MM.1S (cell line): ENCODE measurements at regions not wholly inside any gene's neighbourhood (a gene's known extent, or its start where the extent isn't known, plus 50 kb on each side); places are given as distances from the start of the nearest gene placed in this dataset.

Experiments used
- DNase-seq: peaks from one replicate; pipeline ENCODE4 v3.0.0-alpha.2; 2015
- H2AFZ ChIP-seq: fragments of 300-600 bp; sonication (generic); 2 replicates; pipeline ENCODE4 v1.6.0; 2016; ENCODE audit warnings: antibody characterized with exemption, low read length
- H3F3A ChIP-seq: fragments of 300-600 bp; sonication (generic); 2 replicates; pipeline ENCODE4 v1.6.1; 2016; ENCODE audit warnings: mild to moderate bottlenecking, antibody characterized with exemption, low read length, moderate library complexity, mixed read lengths; ENCODE audit not compliant: insufficient read depth
- H3K27ac ChIP-seq: fragments of 300-600 bp; sonication (generic); 2 replicates; pipeline ENCODE4 v1.5.1; 2016; ENCODE audit warnings: mild to moderate bottlenecking, low read length
- H3K27me3 ChIP-seq: fragments of 300-600 bp; sonication (generic); replicated peaks from 2 replicates; pipeline ENCODE4 v1.6.0; 2016; ENCODE audit warnings: low read length; ENCODE audit not compliant: insufficient read depth
- H3K36me3 ChIP-seq: fragments of 300-600 bp; sonication (generic); replicated peaks from 2 replicates; pipeline ENCODE4 v1.6.1; 2016; ENCODE audit warnings: mild to moderate bottlenecking, low read length, mixed read lengths; ENCODE audit not compliant: insufficient read depth
- H3K4me1 ChIP-seq: fragments of 300-600 bp; sonication (generic); 2 replicates; pipeline ENCODE4 v1.6.1; 2016; ENCODE audit warnings: low read length, mixed read lengths
- H3K4me2 ChIP-seq: fragments of 300-600 bp; sonication (generic); 2 replicates; pipeline ENCODE4 v1.6.0; 2016; ENCODE audit warnings: low read depth, low read length
- H3K4me3 ChIP-seq: fragments of 300-600 bp; sonication (generic); 2 replicates; pipeline ENCODE4 v1.5.1; 2016; ENCODE audit warnings: low read length, mixed read lengths
- H3K79me2 ChIP-seq: fragments of 300-600 bp; sonication (generic); 2 replicates; pipeline ENCODE4 v1.6.1; 2016; ENCODE audit warnings: mixed run types, low read length, mixed read lengths
- H3K9ac ChIP-seq: fragments of 300-600 bp; sonication (generic); 2 replicates; pipeline ENCODE4 v1.6.1; 2016; ENCODE audit warnings: low read length, mixed read lengths
- H3K9me2 ChIP-seq: fragments of 300-600 bp; sonication (generic); replicated peaks from 2 replicates; pipeline ENCODE4 v1.6.1; 2016; ENCODE audit warnings: mild to moderate bottlenecking, low read length, mixed read lengths; ENCODE audit not compliant: insufficient read depth
- H3K9me3 ChIP-seq: fragments of 300-600 bp; sonication (generic); replicated peaks from 2 replicates; pipeline ENCODE4 v1.6.1; 2016; ENCODE audit warnings: mild to moderate bottlenecking, low read length, mixed read lengths; ENCODE audit not compliant: insufficient read depth
- H4K20me1 ChIP-seq: fragments of 300-600 bp; sonication (generic); 2 replicates; pipeline ENCODE4 v1.6.1; 2016; ENCODE audit warnings: mild to moderate bottlenecking, low read length, moderate library complexity, mixed read lengths; ENCODE audit not compliant: insufficient read depth
- CTCF ChIP-seq: fragments of 300-600 bp; sonication (generic); IDR thresholded peaks from 2 replicates; pipeline ENCODE4 v1.5.1; 2016; ENCODE audit warnings: antibody characterized with exemption, low read length, mixed read lengths
- EZH2 ChIP-seq: fragments of 300-600 bp; sonication (generic); optimal IDR thresholded peaks from 2 replicates; pipeline ENCODE3; 2017; ENCODE audit warnings: low read depth, mild to moderate bottlenecking, antibody characterized with exemption, low read length, mixed read lengths
- EZH2phosphoT487 ChIP-seq: fragments of 300-600 bp; sonication (generic); IDR thresholded peaks from 2 replicates; pipeline ENCODE4 v1.6.1; 2018; ENCODE audit warnings: antibody characterized with exemption, low read length

- Histone ChIP-seq H3K79me2 (no peaks in the 10 kb centered on the region), H3K27me3 (no peaks in the 10 kb centered on the region), H3K36me3 (no peaks in the 10 kb centered on the region), H4K20me1 (no peaks in the 10 kb centered on the region), H2AFZ (no peak overlapping the region), H3K4me1 (no peaks in the 10 kb centered on the region), H3F3A (no peaks in the 10 kb centered on the region), H3K4me3 (no peak overlapping the region), H3K9ac (no peak overlapping the region), H3K4me2 (no peak overlapping the region), H3K9me3 (no peaks in the 10 kb centered on the region), H3K27ac (no peak overlapping the region), H3K9me2 (no peaks in the 10 kb centered on the region)
- TF ChIP-seq EZH2 (no peak), EZH2phosphoT487 (no peak)
- no peak for DNase-seq
Measured at GRCh38 chr12:115461401-115461800, 777.4 kb upstream of the TBX3 start.

- no peaks in the 10 kb centered on the region for H3K9me2 ChIP-seq
- no peaks in the 10 kb centered on the region for H4K20me1 ChIP-seq
- H3K79me2 ChIP-seq = no peaks in the 10 kb centered on the region
Measured at GRCh38 chr12:115457798-115458197, 773.8 kb upstream of the TBX3 start.

GRCh38 chr12:115456946-115457689, 773.1 kb upstream of the TBX3 start:
- no peak for TF ChIP-seq EZH2phosphoT487
- no peak for TF ChIP-seq EZH2
- no peak for TF ChIP-seq CTCF
- Histone ChIP-seq H3K9me3 (no peaks in the 10 kb centered on the region), H3K4me3 (no peak overlapping the region), H3K27ac (no peak overlapping the region), H4K20me1 (no peaks in the 10 kb centered on the region), H3K9ac (no peak overlapping the region), H3K79me2 (no peaks in the 10 kb centered on the region), H3K4me1 (no peaks in the 10 kb centered on the region), H3K4me2 (no peak overlapping the region), H3K27me3 (no peaks in the 10 kb centered on the region), H3K9me2 (no peaks in the 10 kb centered on the region), H3F3A (no peaks in the 10 kb centered on the region), H2AFZ (no peak overlapping the region), H3K36me3 (no peaks in the 10 kb centered on the region)
- DNase-seq = no peak

More at GRCh38 chr12:115457798-115458197, 773.8 kb upstream of the TBX3 start:
- TF ChIP-seq EZH2phosphoT487 (no peak), CTCF (no peak), EZH2 (no peak)
- H3K4me2 ChIP-seq = no peak overlapping the region
- H2AFZ ChIP-seq = no peak overlapping the region
- H3K4me3 ChIP-seq = no peak overlapping the region
- H3K27ac ChIP-seq = no peak overlapping the region
- H3K9ac ChIP-seq = no peak overlapping the region
- H3K27me3 ChIP-seq = no peaks in the 10 kb centered on the region
- no peaks in the 10 kb centered on the region for H3K9me3 ChIP-seq
- H3K36me3 ChIP-seq = no peaks in the 10 kb centered on the region
- H3F3A ChIP-seq = no peaks in the 10 kb centered on the region
- no peak for DNase-seq
- H3K4me1 ChIP-seq = no peaks in the 10 kb centered on the region

GRCh38 chr12:115455268-115455681, 771.3 kb upstream of the TBX3 start:
- Histone ChIP-seq H3K79me2 (no peaks in the 10 kb centered on the region), H3K27me3 (no peaks in the 10 kb centered on the region), H3F3A (no peaks in the 10 kb centered on the region), H3K9ac (no peak overlapping the region), H3K27ac (no peak overlapping the region), H2AFZ (no peak overlapping the region), H3K9me3 (no peaks in the 10 kb centered on the region), H3K9me2 (no peaks in the 10 kb centered on the region), H4K20me1 (no peaks in the 10 kb centered on the region), H3K36me3 (no peaks in the 10 kb centered on the region), H3K4me2 (no peak overlapping the region), H3K4me3 (no peak overlapping the region), H3K4me1 (no peaks in the 10 kb centered on the region)
- no peak for DNase-seq
- no peak for TF ChIP-seq EZH2
- TF ChIP-seq EZH2phosphoT487 = no peak
- TF ChIP-seq CTCF = no peak
